ENCODE measurements at regions not wholly inside any gene's neighbourhood (a gene's known extent, or its start where the extent isn't known, plus 50 kb on each side); places are given as distances from the start of the nearest gene placed in this dataset.

DNA sequence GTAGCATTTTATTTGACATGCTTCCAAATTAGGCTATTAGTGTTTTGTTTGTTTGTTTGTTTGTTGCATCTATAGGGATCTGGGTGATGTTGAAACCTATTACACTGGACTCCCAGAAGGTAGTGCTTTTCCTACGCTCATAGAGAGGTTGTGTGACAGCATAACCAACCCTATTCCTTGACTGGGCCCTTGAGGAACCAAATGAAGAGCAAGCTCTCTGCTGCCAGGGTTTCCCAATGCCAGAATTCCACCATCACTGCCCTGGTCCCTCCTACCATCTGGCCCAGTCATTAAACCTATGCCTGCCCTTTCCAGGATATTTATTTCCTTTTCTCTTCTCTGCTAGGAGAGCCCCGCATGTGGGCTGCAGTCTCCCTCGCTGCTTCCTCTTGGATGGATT is 210.6 kb downstream of the IRS2 start:
- Histone ChIP-seq H3K36me3 (ENCODE audit: control insufficient read depth in 2 of 2, insufficient read depth in 1 of 2, low read length in 2 of 2) (no peaks in the 10 kb centered on the region), H3K4me3 (ENCODE audit: low read depth, low read length) (no peak overlapping the region), H3K9me3 (ENCODE audit: control insufficient read depth, insufficient read depth, low read depth, low read length) (no peaks in the 10 kb centered on the region), H3K27ac (ENCODE audit: extremely low read depth, low read depth, low read length) (no peak overlapping the region), H3K4me1 (ENCODE audit: control insufficient read depth, insufficient read depth, low read length) (no peaks in the 10 kb centered on the region)
- TF ChIP-seq, protein P1, sequence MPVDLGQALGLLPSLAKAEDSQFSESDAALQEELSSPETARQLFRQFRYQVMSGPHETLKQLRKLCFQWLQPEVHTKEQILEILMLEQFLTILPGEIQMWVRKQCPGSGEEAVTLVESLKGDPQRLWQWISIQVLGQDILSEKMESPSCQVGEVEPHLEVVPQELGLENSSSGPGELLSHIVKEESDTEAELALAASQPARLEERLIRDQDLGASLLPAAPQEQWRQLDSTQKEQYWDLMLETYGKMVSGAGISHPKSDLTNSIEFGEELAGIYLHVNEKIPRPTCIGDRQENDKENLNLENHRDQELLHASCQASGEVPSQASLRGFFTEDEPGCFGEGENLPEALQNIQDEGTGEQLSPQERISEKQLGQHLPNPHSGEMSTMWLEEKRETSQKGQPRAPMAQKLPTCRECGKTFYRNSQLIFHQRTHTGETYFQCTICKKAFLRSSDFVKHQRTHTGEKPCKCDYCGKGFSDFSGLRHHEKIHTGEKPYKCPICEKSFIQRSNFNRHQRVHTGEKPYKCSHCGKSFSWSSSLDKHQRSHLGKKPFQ (tag by site-specific recombination; IDR thresholded peaks at IDR 0.05) = no peak
- TF ChIP-seq ZNF621 (tag by site-specific recombination; IDR thresholded peaks at IDR 0.05) (no peak), ZNF510 (tag by site-specific recombination; IDR thresholded peaks at IDR 0.05; ENCODE audit: insufficient replicate concordance) (no peak), ZBTB8A (tag by site-specific recombination; IDR thresholded peaks at IDR 0.05) (no peak), ZNF133 (tag by site-specific recombination; IDR thresholded peaks at IDR 0.05) (no peak)
- TF ChIP-seq, protein P2, sequence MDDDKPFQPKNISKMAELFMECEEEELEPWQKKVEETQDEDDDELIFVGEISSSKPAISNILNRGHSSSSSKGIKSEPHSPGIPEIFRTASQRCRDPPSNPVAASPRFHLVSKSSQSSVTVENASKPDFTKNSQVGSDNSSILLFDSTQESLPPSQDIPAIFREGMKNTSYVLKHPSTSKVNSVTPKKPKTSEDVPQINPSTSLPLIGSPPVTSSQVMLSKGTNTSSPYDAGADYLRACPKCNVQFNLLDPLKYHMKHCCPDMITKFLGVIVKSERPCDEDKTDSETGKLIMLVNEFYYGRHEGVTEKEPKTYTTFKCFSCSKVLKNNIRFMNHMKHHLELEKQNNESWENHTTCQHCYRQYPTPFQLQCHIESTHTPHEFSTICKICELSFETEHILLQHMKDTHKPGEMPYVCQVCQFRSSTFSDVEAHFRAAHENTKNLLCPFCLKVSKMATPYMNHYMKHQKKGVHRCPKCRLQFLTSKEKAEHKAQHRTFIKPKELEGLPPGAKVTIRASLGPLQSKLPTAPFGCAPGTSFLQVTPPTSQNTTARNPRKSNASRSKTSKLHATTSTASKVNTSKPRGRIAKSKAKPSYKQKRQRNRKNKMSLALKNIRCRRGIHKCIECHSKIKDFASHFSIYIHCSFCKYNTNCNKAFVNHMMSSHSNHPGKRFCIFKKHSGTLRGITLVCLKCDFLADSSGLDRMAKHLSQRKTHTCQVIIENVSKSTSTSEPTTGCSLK (tag by site-specific recombination; IDR thresholded peaks at IDR 0.05) = no peak
- POLR2A ChIA-PET = no interaction called here
- CTCF ChIA-PET = no interaction called here

DNA sequence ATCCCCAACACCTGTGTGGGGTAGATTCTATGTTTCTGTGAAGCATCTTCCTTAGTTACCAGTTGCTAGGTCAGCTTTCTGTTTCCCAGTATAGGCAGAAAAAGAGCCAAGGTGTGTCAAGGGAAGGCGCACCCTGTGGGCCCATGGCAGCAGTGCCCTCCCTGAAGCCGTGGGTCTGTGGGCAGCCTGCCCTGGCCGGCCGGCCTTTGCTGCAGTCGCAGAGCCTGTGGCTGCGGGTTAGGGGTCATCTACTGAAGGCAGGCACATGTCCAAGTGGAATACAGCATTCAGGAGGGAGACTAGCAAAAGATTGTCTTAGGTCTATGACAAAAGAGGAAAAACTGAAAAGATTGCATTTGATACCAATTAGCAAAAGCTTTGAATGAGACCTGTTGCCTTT is 214.0 kb downstream of the IRS2 start:
- POLR2A ChIA-PET = no interaction called here

More for the DNA sequence above, 214.0 kb downstream of the IRS2 start:
- TF ChIP-seq ZNF707 (tag by site-specific recombination; IDR thresholded peaks at IDR 0.05) = no peak
- TF ChIP-seq ZNF510 (tag by site-specific recombination; IDR thresholded peaks at IDR 0.05; ENCODE audit: insufficient replicate concordance) = no peak
- no peak for TF ChIP-seq ZNF426 (tag by site-specific recombination; IDR thresholded peaks at IDR 0.05)
- no peak for TF ChIP-seq ZNF394 (tag by site-specific recombination; IDR thresholded peaks at IDR 0.05; ENCODE audit: borderline replicate concordance)
- no peak for TF ChIP-seq ZNF292 (tag by site-specific recombination; IDR thresholded peaks at IDR 0.05; ENCODE audit: borderline replicate concordance, low read depth)
- TF ChIP-seq ZNF23 (tag by site-specific recombination; IDR thresholded peaks at IDR 0.05; ENCODE audit: borderline replicate concordance) = no peak
- TF ChIP-seq, protein P3, sequence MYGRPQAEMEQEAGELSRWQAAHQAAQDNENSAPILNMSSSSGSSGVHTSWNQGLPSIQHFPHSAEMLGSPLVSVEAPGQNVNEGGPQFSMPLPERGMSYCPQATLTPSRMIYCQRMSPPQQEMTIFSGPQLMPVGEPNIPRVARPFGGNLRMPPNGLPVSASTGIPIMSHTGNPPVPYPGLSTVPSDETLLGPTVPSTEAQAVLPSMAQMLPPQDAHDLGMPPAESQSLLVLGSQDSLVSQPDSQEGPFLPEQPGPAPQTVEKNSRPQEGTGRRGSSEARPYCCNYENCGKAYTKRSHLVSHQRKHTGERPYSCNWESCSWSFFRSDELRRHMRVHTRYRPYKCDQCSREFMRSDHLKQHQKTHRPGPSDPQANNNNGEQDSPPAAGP (tag by site-specific recombination; IDR thresholded peaks at IDR 0.05) = no peak
- no peak for TF ChIP-seq REPIN1 (tag by site-specific recombination; IDR thresholded peaks at IDR 0.05; ENCODE audit: low read depth)
- TF ChIP-seq, protein P4, sequence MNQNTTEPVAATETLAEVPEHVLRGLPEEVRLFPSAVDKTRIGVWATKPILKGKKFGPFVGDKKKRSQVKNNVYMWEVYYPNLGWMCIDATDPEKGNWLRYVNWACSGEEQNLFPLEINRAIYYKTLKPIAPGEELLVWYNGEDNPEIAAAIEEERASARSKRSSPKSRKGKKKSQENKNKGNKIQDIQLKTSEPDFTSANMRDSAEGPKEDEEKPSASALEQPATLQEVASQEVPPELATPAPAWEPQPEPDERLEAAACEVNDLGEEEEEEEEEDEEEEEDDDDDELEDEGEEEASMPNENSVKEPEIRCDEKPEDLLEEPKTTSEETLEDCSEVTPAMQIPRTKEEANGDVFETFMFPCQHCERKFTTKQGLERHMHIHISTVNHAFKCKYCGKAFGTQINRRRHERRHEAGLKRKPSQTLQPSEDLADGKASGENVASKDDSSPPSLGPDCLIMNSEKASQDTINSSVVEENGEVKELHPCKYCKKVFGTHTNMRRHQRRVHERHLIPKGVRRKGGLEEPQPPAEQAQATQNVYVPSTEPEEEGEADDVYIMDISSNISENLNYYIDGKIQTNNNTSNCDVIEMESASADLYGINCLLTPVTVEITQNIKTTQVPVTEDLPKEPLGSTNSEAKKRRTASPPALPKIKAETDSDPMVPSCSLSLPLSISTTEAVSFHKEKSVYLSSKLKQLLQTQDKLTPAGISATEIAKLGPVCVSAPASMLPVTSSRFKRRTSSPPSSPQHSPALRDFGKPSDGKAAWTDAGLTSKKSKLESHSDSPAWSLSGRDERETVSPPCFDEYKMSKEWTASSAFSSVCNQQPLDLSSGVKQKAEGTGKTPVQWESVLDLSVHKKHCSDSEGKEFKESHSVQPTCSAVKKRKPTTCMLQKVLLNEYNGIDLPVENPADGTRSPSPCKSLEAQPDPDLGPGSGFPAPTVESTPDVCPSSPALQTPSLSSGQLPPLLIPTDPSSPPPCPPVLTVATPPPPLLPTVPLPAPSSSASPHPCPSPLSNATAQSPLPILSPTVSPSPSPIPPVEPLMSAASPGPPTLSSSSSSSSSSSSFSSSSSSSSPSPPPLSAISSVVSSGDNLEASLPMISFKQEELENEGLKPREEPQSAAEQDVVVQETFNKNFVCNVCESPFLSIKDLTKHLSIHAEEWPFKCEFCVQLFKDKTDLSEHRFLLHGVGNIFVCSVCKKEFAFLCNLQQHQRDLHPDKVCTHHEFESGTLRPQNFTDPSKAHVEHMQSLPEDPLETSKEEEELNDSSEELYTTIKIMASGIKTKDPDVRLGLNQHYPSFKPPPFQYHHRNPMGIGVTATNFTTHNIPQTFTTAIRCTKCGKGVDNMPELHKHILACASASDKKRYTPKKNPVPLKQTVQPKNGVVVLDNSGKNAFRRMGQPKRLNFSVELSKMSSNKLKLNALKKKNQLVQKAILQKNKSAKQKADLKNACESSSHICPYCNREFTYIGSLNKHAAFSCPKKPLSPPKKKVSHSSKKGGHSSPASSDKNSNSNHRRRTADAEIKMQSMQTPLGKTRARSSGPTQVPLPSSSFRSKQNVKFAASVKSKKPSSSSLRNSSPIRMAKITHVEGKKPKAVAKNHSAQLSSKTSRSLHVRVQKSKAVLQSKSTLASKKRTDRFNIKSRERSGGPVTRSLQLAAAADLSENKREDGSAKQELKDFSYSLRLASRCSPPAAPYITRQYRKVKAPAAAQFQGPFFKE (tag by site-specific recombination; IDR thresholded peaks at IDR 0.05; ENCODE audit: borderline replicate concordance) = no peak
- TF ChIP-seq ZNF354C (tag by site-specific recombination; IDR thresholded peaks at IDR 0.05; ENCODE audit: borderline replicate concordance, low read depth) = no peak
- TF ChIP-seq ZNF239 (tag by site-specific recombination; IDR thresholded peaks at IDR 0.05) = no peak
- TF ChIP-seq ZNF791 (tag by site-specific recombination; IDR thresholded peaks at IDR 0.05) = no peak
- no peak for TF ChIP-seq ZNF274 (IDR thresholded peaks at IDR 0.05; ENCODE audit: low read length)
- no peak for TF ChIP-seq ZNF274 (tag by site-specific recombination; IDR thresholded peaks at IDR 0.05; ENCODE audit: borderline replicate concordance)
- no peak for TF ChIP-seq GLIS1 (tag by site-specific recombination; IDR thresholded peaks at IDR 0.05)
- no peak for TF ChIP-seq ZXDB (tag by site-specific recombination; IDR thresholded peaks at IDR 0.05)
- TF ChIP-seq, protein P5, sequence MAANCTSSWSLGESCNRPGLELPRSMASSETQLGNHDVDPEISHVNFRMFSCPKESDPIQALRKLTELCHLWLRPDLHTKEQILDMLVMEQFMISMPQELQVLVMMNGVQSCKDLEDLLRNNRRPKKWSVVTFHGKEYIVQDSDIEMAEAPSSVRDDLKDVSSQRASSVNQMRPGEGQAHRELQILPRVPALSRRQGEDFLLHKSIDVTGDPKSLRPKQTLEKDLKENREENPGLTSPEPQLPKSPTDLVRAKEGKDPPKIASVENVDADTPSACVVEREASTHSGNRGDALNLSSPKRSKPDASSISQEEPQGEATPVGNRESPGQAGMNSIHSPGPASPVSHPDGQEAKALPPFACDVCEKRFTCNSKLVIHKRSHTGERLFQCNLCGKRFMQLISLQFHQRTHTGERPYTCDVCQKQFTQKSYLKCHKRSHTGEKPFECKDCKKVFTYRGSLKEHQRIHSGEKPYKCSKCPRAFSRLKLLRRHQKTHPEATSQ (tag by site-specific recombination; IDR thresholded peaks at IDR 0.05) = no peak
- Histone ChIP-seq H3K4me1 (ENCODE audit: control insufficient read depth, insufficient read depth, low read length) (no peaks in the 10 kb centered on the region), H3K36me3 (ENCODE audit: control insufficient read depth in 2 of 2, insufficient read depth in 1 of 2, low read length in 2 of 2) (no peaks in the 10 kb centered on the region), H3K27ac (ENCODE audit: extremely low read depth, low read depth, low read length) (no peak overlapping the region), H3K9me3 (ENCODE audit: control insufficient read depth, insufficient read depth, low read depth, low read length) (no peaks in the 10 kb centered on the region), H3K4me3 (ENCODE audit: low read depth, low read length) (no peak overlapping the region)
- CTCF ChIA-PET = no interaction called here
